HFF-Myc (cell line): ENCODE measurements at regions not wholly inside any gene's neighbourhood (a gene's known extent, or its start where the extent isn't known, plus 50 kb on each side); places are given as distances from the start of the nearest gene placed in this dataset.

Experiments
- DNase-seq: peaks from one replicate; pipeline ENCODE4 v3.0.0-alpha.2; 2011; ENCODE audit warnings: low read depth; ENCODE audit errors: extremely low read depth
- H3K4me3 ChIP-seq: replicated peaks from 2 replicates; pipeline ENCODE4 v1.5.1; 2011; ENCODE audit warnings: low read depth, mild to moderate bottlenecking, control low read depth, low read length
- TF ChIP-seq, protein P1 (sequence below): IDR thresholded peaks from 2 replicates; pipeline ENCODE4 v1.5.1; 2012; ENCODE audit warnings: mild to moderate bottlenecking, low read depth, low read length, control low read depth; ENCODE audit errors: missing control alignments

DNA sequence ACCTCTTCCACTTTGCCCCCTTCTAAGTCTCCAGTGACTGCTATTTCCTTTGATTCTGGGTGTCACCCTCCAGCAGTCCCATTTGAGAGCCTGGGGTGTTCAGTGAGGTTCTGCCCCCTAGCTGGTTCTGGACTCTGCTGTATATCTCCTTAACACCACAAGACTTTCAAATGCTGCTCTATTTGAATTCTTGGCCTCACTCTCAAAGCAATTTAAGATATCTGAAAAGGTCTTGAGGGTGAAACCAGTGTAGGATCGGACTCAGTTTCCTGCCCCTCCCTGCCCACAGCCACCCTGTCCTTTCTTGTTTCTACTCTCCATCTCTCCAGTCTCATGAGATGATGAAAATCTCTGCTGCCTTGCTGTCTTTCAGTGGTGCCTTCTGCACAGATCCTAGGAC lies 280.9 kb downstream of the TENT4A start:
- TF ChIP-seq, protein P1, sequence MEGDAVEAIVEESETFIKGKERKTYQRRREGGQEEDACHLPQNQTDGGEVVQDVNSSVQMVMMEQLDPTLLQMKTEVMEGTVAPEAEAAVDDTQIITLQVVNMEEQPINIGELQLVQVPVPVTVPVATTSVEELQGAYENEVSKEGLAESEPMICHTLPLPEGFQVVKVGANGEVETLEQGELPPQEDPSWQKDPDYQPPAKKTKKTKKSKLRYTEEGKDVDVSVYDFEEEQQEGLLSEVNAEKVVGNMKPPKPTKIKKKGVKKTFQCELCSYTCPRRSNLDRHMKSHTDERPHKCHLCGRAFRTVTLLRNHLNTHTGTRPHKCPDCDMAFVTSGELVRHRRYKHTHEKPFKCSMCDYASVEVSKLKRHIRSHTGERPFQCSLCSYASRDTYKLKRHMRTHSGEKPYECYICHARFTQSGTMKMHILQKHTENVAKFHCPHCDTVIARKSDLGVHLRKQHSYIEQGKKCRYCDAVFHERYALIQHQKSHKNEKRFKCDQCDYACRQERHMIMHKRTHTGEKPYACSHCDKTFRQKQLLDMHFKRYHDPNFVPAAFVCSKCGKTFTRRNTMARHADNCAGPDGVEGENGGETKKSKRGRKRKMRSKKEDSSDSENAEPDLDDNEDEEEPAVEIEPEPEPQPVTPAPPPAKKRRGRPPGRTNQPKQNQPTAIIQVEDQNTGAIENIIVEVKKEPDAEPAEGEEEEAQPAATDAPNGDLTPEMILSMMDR = no peak
- DNase-seq = no peak
- no peak overlapping the region for H3K4me3 ChIP-seq

DNA sequence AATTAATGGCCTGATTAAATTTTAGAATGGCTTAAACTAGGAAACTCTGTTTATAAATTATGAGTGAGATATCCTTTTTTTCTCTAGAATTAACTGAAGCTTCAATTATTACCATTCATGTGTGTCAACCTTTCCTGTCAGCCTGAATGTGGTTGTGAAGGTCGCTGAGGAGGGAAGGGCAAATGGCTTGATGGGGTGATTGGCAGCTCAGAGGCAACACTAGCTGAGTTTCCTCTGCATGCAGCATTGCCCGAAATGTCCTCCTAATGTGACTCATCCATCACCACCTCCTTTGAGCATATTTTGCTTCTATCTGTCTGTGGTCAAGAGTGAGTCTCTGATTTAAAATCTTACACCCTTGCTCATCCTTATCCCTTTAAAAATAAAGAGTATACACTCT lies 281.9 kb downstream of the TENT4A start:
- no peak overlapping the region for H3K4me3 ChIP-seq
- no peak for DNase-seq
- TF ChIP-seq, protein P1 = no peak

DNA sequence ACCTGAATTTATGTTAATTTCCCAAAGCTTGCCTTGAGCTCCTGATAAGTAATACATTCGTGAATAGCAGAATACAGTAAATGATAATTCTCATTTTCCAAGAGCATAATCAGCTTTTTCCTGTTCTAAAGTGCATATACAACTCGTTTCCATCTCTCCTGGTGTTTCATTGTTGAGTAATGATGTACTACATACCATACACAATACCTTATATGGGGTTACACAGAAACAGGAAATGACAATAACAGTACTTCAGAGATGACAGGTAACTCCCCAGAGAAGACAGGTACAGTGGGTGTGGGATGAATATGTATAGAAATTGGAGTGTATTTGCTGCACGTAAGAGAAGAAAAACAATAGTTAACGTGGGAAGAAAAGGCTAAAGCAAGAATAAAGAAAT lies 287.1 kb downstream of the TENT4A start:
- no peak overlapping the region for H3K4me3 ChIP-seq
- TF ChIP-seq, protein P1 = no peak
- no peak for DNase-seq

DNA sequence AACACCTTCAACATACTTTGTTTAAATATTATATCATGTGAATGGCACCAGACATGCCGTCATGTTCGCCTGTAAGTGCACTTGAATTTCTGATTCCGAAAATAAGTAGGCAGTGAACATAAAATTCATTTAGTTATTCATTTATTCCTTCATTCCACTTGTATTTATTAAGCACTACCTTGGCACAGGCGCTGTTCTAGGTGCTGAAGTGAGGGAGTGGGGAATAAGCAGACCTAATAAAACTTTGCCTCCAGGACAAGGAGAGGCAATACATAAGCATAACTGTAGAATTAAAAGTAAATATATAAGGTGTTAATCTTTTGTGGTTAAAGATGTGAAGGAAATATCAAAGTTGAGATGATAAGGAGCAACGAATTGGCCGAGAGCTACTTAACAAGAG lies 297.4 kb downstream of the TENT4A start:
- TF ChIP-seq, protein P1 = no peak
- H3K4me3 ChIP-seq = no peak overlapping the region
- no peak for DNase-seq

DNA sequence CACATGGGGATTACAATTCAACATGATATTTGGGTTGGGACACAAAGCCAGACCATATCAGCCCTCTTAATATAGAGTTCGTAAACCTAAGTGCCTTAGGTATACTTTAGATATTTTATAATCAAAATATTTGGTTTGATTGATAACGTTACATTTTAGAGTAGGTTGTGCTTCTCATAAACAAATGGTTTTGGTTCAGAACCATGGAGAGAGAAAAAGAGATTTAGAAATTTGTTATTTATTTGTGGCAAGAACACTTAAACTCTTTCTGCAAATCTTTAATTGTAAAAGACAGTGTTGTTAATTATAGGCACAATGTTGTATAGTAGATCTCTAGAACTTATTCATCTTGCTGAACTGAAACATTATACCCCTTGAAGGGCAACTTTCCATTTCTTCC lies 298.8 kb downstream of the TENT4A start:
- TF ChIP-seq, protein P1 = no peak
- H3K4me3 ChIP-seq = no peak overlapping the region

DNA sequence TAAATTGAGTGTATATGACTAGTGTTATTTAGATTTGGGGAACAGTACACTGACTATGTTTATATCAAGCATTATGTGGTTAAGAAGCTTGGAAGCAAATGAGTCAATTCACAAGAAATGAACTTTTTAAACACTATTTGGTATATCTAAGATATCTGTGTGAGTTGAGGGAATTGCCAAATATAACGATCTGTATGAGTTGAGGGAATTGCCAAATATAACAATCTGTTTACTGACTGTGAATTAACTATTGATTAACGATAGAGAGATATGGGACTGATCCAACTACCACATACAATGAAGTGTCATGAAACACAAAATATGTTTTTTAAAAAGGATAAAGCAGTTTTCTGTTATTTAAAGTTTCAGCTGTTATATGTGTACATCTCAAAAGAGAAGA lies 301.4 kb downstream of the TENT4A start:
- H3K4me3 ChIP-seq = no peak overlapping the region
- TF ChIP-seq, protein P1 = no peak
- no peak for DNase-seq

More for the DNA sequence above, 298.8 kb downstream of the TENT4A start:
- no peak for DNase-seq

DNA sequence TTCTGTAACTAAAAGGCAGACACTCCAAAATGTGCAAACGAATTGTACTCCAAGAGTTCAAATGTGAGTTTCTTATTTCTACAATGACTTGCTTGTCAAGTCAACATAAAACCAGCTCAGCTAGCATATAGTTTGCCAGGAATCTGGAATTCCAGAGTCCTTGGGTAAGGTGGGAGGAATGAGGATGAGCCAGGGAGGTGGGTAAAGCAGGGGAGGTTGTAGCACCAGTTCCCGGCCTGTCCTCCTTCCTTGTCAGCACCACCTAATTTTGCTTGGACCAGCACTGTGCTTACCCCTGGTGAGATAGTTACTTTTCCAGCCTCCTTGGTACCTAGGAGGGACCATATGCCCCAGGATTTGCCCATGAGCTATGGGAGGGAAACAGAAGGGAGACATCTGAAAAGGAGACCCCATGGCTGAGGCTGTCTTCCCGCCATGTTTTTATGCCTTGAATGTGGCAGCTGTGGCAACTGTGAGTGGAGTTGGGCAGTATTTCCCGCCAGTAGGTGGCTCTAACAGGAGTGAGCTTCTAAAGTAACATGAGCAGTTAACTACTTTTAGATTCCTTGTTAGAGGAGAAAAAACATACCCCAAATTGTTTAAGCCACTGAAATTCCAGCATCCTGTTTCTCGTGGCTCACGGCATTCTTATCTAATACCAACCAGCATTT lies 302.5 kb downstream of the TENT4A start:
- TF ChIP-seq, protein P1 = no peak
- DNase-seq = no peak
- no peak overlapping the region for H3K4me3 ChIP-seq
